Osteoblast (primary cell): ENCODE measurements at regions not wholly inside any gene's neighbourhood (a gene's known extent, or its start where the extent isn't known, plus 50 kb on each side); places are given as distances from the start of the nearest gene placed in this dataset.

Experiments
- DNase-seq: peaks from one replicate; pipeline ENCODE4 v3.0.0; 2011; ENCODE audit warnings: low spot score, mixed read lengths; ENCODE audit not compliant: insufficient read length; ENCODE audit errors: missing footprints
- H2AFZ ChIP-seq: 2 replicates; pipeline ENCODE4 v1.6.0; 2011; ENCODE audit warnings: mild to moderate bottlenecking, low read length
- H3K27ac ChIP-seq: 2 replicates; pipeline ENCODE4 v1.5.1; 2011; ENCODE audit warnings: mild to moderate bottlenecking, low read depth, low read length, moderate library complexity
- H3K27me3 ChIP-seq: 2 replicates; pipeline ENCODE4 v1.6.0; 2012; ENCODE audit warnings: mild to moderate bottlenecking, control low read depth, inconsistent platforms, low read length, moderate library complexity; ENCODE audit not compliant: insufficient read depth
- H3K36me3 ChIP-seq: 2 replicates; pipeline ENCODE4 v1.5.1; 2011; ENCODE audit warnings: mild to moderate bottlenecking, low read length, control low read depth, moderate library complexity; ENCODE audit not compliant: insufficient read depth
- H3K4me1 ChIP-seq: 2 replicates; pipeline ENCODE4 v1.5.1; 2011; ENCODE audit warnings: mild to moderate bottlenecking, low read length, control low read depth, moderate library complexity; ENCODE audit not compliant: insufficient read depth
- H3K4me2 ChIP-seq: 2 replicates; pipeline ENCODE4 v1.6.0; 2011; ENCODE audit warnings: mild to moderate bottlenecking, low read length; ENCODE audit not compliant: insufficient read depth
- H3K4me3 ChIP-seq: fragments of 200-600 bp; sonication (generic); 3 replicates; pipeline ENCODE4 v1.5.1; 2012; ENCODE audit warnings: mild to moderate bottlenecking, low read length, inconsistent platforms; ENCODE audit not compliant: insufficient read depth
- H3K79me2 ChIP-seq: 2 replicates; pipeline ENCODE4 v1.6.0; 2012; ENCODE audit warnings: mild to moderate bottlenecking, low read length, control low read depth, inconsistent platforms; ENCODE audit not compliant: insufficient read depth
- H3K9me3 ChIP-seq: 2 replicates; pipeline ENCODE4 v1.5.1; 2011; ENCODE audit warnings: low read depth, low read length, control low read depth
- H4K20me1 ChIP-seq: 2 replicates; pipeline ENCODE4 v1.6.0; 2012; ENCODE audit warnings: mild to moderate bottlenecking, low read length, control low read depth; ENCODE audit not compliant: insufficient read depth
- CTCF ChIP-seq: IDR thresholded peaks from 2 replicates; pipeline ENCODE4 v1.5.1; 2011; ENCODE audit warnings: mild to moderate bottlenecking, low read depth, low read length, moderate library complexity; ENCODE audit errors: extremely low read depth

GRCh38 chr10:8752146-8752843 lies 697.8 kb downstream of the GATA3 start:
- no peak overlapping the region for H3K4me2 ChIP-seq
- no peaks in the 10 kb centered on the region for H3K4me1 ChIP-seq
- no peaks in the 10 kb centered on the region for H3K79me2 ChIP-seq
- H3K27ac ChIP-seq: no peak overlapping the region
- H2AFZ ChIP-seq: no peak overlapping the region
- no peak for TF ChIP-seq CTCF
- no peaks in the 10 kb centered on the region for H3K9me3 ChIP-seq
- H3K27me3 ChIP-seq: no peaks in the 10 kb centered on the region
- DNase-seq: peak; percentile 53
- no peaks in the 10 kb centered on the region for H3K36me3 ChIP-seq
- no peak overlapping the region for H3K4me3 ChIP-seq
- no peaks in the 10 kb centered on the region for H4K20me1 ChIP-seq

- H2AFZ ChIP-seq: no peak overlapping the region
- no peak for DNase-seq
- H4K20me1 ChIP-seq: no peaks in the 10 kb centered on the region
- no peak overlapping the region for H3K27ac ChIP-seq
- no peaks in the 10 kb centered on the region for H3K27me3 ChIP-seq
- H3K4me3 ChIP-seq: no peak overlapping the region
- no peak for TF ChIP-seq CTCF
- no peak overlapping the region for H3K4me2 ChIP-seq
- no peaks in the 10 kb centered on the region for H3K79me2 ChIP-seq
- peaks cover 3% of the 10 kb centered on the region for H3K9me3 ChIP-seq
- H3K36me3 ChIP-seq: no peaks in the 10 kb centered on the region
- H3K4me1 ChIP-seq: no peaks in the 10 kb centered on the region
Observed at GRCh38 chr10:8758029-8758428, 703.5 kb downstream of the GATA3 start.

GRCh38 chr10:8766899-8767298 lies 712.4 kb downstream of the GATA3 start:
- TF ChIP-seq CTCF: no peak
- Histone ChIP-seq H2AFZ (no peak overlapping the region), H3K27me3 (no peaks in the 10 kb centered on the region), H3K36me3 (no peaks in the 10 kb centered on the region), H3K4me2 (no peak overlapping the region), H4K20me1 (no peaks in the 10 kb centered on the region), H3K79me2 (no peaks in the 10 kb centered on the region), H3K27ac (no peak overlapping the region), H3K9me3 (no peaks in the 10 kb centered on the region), H3K4me3 (no peak overlapping the region), H3K4me1 (no peaks in the 10 kb centered on the region)
- no peak for DNase-seq

- no peak overlapping the region for H3K4me2 ChIP-seq
- no peaks in the 10 kb centered on the region for H4K20me1 ChIP-seq
- no peak overlapping the region for H3K27ac ChIP-seq
- H2AFZ ChIP-seq: no peak overlapping the region
- no peak for DNase-seq
- H3K27me3 ChIP-seq: no peaks in the 10 kb centered on the region
- H3K79me2 ChIP-seq: no peaks in the 10 kb centered on the region
- H3K9me3 ChIP-seq: no peaks in the 10 kb centered on the region
- TF ChIP-seq CTCF: no peak
- H3K4me3 ChIP-seq: no peak overlapping the region
- no peaks in the 10 kb centered on the region for H3K36me3 ChIP-seq
- H3K4me1 ChIP-seq: no peaks in the 10 kb centered on the region
Observed at GRCh38 chr10:8767591-8767990, 713.1 kb downstream of the GATA3 start.
